Loucy (cell line): ENCODE measurements at regions not wholly inside any gene's neighbourhood (a gene's known extent, or its start where the extent isn't known, plus 50 kb on each side); places are given as distances from the start of the nearest gene placed in this dataset.

Experiments used
- EZH2phosphoT487 ChIP-seq: fragments of 200-600 bp; IDR thresholded peaks from 2 replicates; pipeline ENCODE4 v1.6.1; 2018; ENCODE audit warnings: antibody characterized with exemption, mild to moderate bottlenecking, moderate library complexity, borderline replicate concordance
- TF ChIP-seq, protein P1 (sequence below): fragments of 200-600 bp; sonication (generic); conservative IDR thresholded peaks from 2 replicates; pipeline ENCODE4 v1.5.1; 2014; ENCODE audit warnings: mild to moderate bottlenecking, antibody characterized with exemption, low read length

DNA sequence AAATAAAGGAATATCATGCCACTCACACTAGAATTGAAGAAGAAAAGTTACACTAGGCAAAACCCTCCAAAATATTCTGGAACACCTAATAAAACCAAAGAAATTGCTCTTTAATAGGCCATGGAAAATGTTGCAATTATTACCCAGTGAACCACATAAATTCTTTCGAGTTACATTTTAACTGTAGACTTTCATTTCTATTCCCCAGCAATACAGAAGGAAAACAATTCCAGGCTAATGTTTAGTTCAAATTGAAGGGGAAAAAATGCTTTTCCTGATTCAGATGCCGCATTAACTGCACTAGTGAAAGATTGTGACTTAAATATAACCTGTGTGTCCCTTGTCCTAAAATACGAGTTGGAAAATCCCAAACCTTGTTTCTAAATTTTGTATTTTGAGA, 439.3 kb upstream of the ADAMTS16 start:
- TF ChIP-seq, protein P1, sequence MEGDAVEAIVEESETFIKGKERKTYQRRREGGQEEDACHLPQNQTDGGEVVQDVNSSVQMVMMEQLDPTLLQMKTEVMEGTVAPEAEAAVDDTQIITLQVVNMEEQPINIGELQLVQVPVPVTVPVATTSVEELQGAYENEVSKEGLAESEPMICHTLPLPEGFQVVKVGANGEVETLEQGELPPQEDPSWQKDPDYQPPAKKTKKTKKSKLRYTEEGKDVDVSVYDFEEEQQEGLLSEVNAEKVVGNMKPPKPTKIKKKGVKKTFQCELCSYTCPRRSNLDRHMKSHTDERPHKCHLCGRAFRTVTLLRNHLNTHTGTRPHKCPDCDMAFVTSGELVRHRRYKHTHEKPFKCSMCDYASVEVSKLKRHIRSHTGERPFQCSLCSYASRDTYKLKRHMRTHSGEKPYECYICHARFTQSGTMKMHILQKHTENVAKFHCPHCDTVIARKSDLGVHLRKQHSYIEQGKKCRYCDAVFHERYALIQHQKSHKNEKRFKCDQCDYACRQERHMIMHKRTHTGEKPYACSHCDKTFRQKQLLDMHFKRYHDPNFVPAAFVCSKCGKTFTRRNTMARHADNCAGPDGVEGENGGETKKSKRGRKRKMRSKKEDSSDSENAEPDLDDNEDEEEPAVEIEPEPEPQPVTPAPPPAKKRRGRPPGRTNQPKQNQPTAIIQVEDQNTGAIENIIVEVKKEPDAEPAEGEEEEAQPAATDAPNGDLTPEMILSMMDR: no peak
- no peak for TF ChIP-seq EZH2phosphoT487
